Ovary (tissue), 7 donors: ENCODE measurements at regions not wholly inside any gene's neighbourhood (a gene's known extent, or its start where the extent isn't known, plus 50 kb on each side); places are given as distances from the start of the nearest gene placed in this dataset.

Experiments used
- DNase-seq, 5 donors: peaks; one replicate each; pipeline ENCODE4 v3.0.0-alpha.2; 2019 to 2020
- H3K27ac ChIP-seq, 2 donors: fragments of 200-600 bp; one replicate each; pipeline versions ENCODE4 v1.5.1 to v1.8.0; 2019 to 2022
- H3K27me3 ChIP-seq: fragments of 200-600 bp; one replicate; pipeline ENCODE4 v1.8.0; 2022
- H3K36me3 ChIP-seq: fragments of 200-600 bp; sonication (generic); one replicate; pipeline ENCODE4 v1.5.1; 2019
- H3K4me1 ChIP-seq: one replicate; pipeline ENCODE4 v1.8.1; 2013; ENCODE audit warnings: mild to moderate bottlenecking, moderate library complexity; ENCODE audit not compliant: insufficient read depth
- H3K4me3 ChIP-seq: fragments of 200-600 bp; sonication (generic); one replicate; pipeline ENCODE4 v1.5.1; 2017
- H3K9me3 ChIP-seq, 2 donors: fragments of 200-600 bp in 1 of 2; sonication (generic) in 1 of 2; one replicate each; pipeline versions ENCODE4 v1.5.1 to v1.8.1; 2013 to 2019; ENCODE audit warnings: mild to moderate bottlenecking in 1 of 2, moderate library complexity in 1 of 2
- CTCF ChIP-seq, 3 donors: fragments of 450-650 bp in 2 of 3; fragments of 200-600 bp in 1 of 3; IDR thresholded peaks; one replicate each; pipeline versions ENCODE4 v1.5.1 to v1.8.0; 2016 to 2022; ENCODE audit warnings: antibody characterized with exemption in 3 of 3, mild to moderate bottlenecking in 1 of 3
- EP300 ChIP-seq: sonication (generic); formaldehyde crosslinking; IDR thresholded peaks from one replicate; pipeline ENCODE4 v1.6.1; 2017; ENCODE audit warnings: antibody characterized with exemption
- POLR2A ChIP-seq: fragments of 450-650 bp; IDR thresholded peaks from one replicate; pipeline ENCODE4 v1.6.1; 2017; ENCODE audit warnings: antibody characterized with exemption, mild to moderate bottlenecking, moderate library complexity
- WGBS, 3 donors: extraction: QIAGEN DNeasy Blood & Tissue Kit in 1 of 3; methylation state at CpG; one replicate each; pipeline versions ENCODE4 v1.1.5 to v1.1.7; 2013 to 2017; 5-methylcytosine and 5-hydroxymethylcytosine counted together
- intact Hi-C, 4 donors: fragments of 100-400 bp; cut with DNase I; formaldehyde crosslinking; loops; one replicate each; pipeline versions ENCODE4 v1.11.0 to v1.15.1; 2022 to 2023
- donor health status: DM: no; HTN: no; CAD: no; lungs with moderate emphysema.
- donor health status: DM: no; HTN: no; CAD: no.
- donor health status: Bipolar disorder and iron deficiency.
- donor health status: DM: no; HTN: no; CAD: no.
- donor health status: DM: yes; HTN: yes; CAD: no.

DNA sequence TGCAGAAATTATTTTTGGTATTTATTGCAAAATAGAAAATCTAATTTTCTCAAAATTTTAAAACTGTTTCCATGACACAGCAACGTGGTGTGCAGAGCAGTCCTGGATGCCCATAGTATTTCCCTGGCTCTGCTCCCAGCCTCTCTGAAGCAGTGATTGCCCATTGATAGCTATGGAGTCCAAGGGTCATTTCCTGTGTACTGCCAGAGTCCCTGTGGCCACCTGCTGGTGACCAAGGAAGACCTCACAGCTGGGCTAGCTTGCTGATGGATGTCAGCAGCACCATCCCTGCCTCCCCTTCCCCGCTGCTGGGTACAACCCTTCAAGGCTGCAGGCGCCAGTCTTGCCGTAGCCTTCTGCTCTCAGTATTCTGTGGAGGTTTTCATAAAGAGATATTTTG, 184.1 kb downstream of the DIRAS2 start:
- Histone ChIP-seq H3K9me3 (no peaks in the 10 kb centered on the region), H3K27ac (no peak overlapping the region), H3K4me1 (no peaks in the 10 kb centered on the region), H3K4me3 (no peak overlapping the region), H3K27me3 (no peaks in the 10 kb centered on the region), H3K36me3 (no peaks in the 10 kb centered on the region)
- TF ChIP-seq EP300 = no peak
- TF ChIP-seq POLR2A = no peak
- no peak for TF ChIP-seq CTCF (IDR thresholded peaks at IDR 0.05)
- no peak for DNase-seq
- 67 to 74% (median 72%) methylated on average over 4 of the region's 4 CpGs for WGBS, 3 donors
- intact Hi-C loops = no loop called here

DNA sequence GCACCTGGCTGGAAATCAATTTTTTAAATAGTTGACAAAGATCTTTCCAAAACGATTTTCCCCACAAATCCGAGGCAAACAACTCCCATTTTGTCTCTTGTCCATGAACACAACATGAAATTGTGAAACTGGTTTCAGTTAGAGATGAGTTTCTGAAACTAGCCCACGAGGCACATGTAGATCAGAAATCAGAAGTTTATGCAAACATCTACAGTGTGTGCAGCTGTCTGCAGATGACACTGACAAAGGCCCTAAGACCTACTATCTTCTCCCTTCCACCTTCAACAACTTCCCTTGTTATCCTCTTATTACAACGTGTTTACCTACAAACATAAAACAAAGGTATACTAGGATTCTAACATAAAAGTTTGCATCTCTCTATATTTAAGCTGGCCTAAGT, 183.3 kb downstream of the DIRAS2 start:
- 46 to 74% (median 53%) methylated on average over 4 of the region's 4 CpGs for WGBS, 3 donors
- intact Hi-C loops = no loop called here
- Histone ChIP-seq H3K36me3 (no peaks in the 10 kb centered on the region), H3K27ac (no peak overlapping the region), H3K4me3 (no peak overlapping the region), H3K4me1 (no peaks in the 10 kb centered on the region), H3K9me3 (no peaks in the 10 kb centered on the region), H3K27me3 (no peaks in the 10 kb centered on the region)
- no peak for DNase-seq
- TF ChIP-seq CTCF (IDR thresholded peaks at IDR 0.05) (no peak), EP300 (no peak), POLR2A (no peak)

- TF ChIP-seq CTCF (IDR thresholded peaks at IDR 0.05) (no peak), EP300 (no peak), POLR2A (no peak)
- DNase-seq = no peak
- WGBS, 3 donors = 31 to 43% (median 38%) methylated on average over 7 of the region's 7 CpGs
- Histone ChIP-seq H3K4me1 (no peaks in the 10 kb centered on the region), H3K4me3 (no peak overlapping the region), H3K36me3 (no peaks in the 10 kb centered on the region), H3K9me3 (no peaks in the 10 kb centered on the region), H3K27ac (no peak overlapping the region), H3K27me3 (no peaks in the 10 kb centered on the region)
- intact Hi-C loops = no loop called here
Measured at GRCh38 chr9:90460220-90460619, 182.4 kb downstream of the DIRAS2 start.

DNA sequence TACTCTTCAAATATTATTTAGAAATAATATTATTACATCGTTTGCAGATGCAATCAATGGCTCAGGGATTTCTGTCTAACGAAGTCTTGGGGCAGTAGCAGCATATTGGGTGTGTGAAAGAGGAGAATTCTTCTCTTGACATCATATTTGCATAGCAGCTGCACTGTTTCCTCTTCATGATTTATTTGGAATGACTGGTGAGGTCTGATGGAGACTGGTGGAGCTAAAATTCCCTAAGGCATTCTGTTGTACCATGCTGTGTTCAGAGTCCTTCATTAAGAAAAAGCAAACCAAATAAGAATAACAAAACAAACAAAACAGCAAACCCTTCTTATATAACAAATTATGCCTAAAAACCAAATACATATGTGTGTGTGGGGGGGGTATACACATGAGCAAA, 177.6 kb downstream of the DIRAS2 start:
- no peak for DNase-seq
- Histone ChIP-seq H3K27ac (no peak overlapping the region), H3K4me3 (no peak overlapping the region), H3K9me3 (no peaks in the 10 kb centered on the region), H3K4me1 (no peaks in the 10 kb centered on the region), H3K27me3 (no peaks in the 10 kb centered on the region), H3K36me3 (no peaks in the 10 kb centered on the region)
- intact Hi-C loops = no loop called here
- WGBS, 3 donors = 32 to 52% (median 35%) methylated on average over 2 of the region's 2 CpGs
- TF ChIP-seq EP300 = no peak
- TF ChIP-seq CTCF (IDR thresholded peaks at IDR 0.05) = no peak
- TF ChIP-seq POLR2A = no peak

DNA sequence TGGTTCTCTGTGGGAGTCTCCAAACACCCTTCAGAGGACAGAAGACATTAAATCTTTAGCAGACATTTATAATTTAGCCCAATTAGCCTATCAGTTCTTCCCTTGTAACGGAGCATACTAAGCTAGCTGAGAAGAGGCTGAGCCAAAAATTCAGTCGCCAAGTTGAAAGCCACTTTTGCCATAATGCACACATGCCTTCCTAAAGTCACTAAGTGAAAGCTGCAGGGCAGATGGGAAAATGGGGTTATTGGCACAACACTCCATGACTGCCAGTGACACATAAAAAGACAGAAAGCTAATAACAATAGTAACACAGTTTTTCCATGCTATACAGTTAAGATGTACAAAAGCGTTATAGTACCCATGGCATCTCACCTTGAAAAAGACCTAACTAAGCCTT, 176.2 kb downstream of the DIRAS2 start:
- DNase-seq = no peak
- Histone ChIP-seq H3K27me3 (no peaks in the 10 kb centered on the region), H3K9me3 (no peaks in the 10 kb centered on the region), H3K4me1 (no peaks in the 10 kb centered on the region), H3K36me3 (no peaks in the 10 kb centered on the region), H3K27ac (no peak overlapping the region), H3K4me3 (no peak overlapping the region)
- TF ChIP-seq CTCF (IDR thresholded peaks at IDR 0.05) (no peak), EP300 (no peak), POLR2A (no peak)
- intact Hi-C loops = no loop called here
- 44 to 53% (median 50%) methylated on average over 3 of the region's 3 CpGs for WGBS, 3 donors
